ENCODE measurements at regions not wholly inside any gene's neighbourhood (a gene's known extent, or its start where the extent isn't known, plus 50 kb on each side); places are given as distances from the start of the nearest gene placed in this dataset.

DNA sequence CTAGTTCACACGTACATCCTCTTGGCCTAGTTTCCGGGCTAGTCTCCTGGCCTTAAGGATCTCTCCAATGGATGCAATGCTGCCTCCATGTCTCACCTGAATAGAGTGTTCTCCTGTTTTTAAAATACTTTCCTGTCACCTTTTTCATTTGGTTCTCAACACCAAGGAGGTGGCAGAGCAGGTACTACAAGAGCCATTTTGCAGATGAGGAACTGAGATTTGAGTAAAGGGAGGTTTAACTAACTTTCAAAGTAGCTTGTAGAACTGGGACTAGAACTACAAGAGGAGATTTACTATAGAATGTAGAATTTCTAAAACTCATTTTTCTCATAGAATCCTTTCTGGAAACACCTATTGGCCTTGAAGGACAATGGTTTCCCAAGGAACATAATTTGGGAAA is 97.6 kb upstream of the AP1S2 start:
- H3K36me3 Mint-ChIP-seq: no peaks in the 10 kb centered on the region
- no peaks in the 10 kb centered on the region for H3K9me3 Mint-ChIP-seq
- H3K4me1 Mint-ChIP-seq: no peaks in the 10 kb centered on the region
- DNase-seq (ENCODE audit: low spot score in 2 of 2) (no peak), ATAC-seq (no peak)
- no peak overlapping the region for H3K4me3 Mint-ChIP-seq
- no peak overlapping the region for H3K27ac Mint-ChIP-seq

DNA sequence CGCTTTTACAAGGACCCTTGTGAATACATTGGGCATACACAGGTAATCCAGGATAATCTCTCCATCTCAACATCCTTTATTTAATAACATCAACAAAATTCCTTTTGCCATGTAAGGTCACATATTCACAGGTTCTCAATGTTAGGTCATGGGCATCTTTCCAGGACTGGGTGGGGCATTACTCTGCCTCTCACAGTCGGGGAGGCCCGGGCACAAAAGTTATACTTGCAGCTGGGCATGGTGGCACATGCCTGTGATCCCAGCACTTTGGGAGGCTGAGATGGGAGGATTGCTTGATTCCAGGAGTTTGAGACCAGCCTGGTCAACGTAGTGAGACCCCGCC is 93.7 kb upstream of the AP1S2 start:
- H3K4me3 Mint-ChIP-seq: no peak overlapping the region
- no peak overlapping the region for H3K27ac Mint-ChIP-seq
- ATAC-seq: no peak
- no peaks in the 10 kb centered on the region for H3K9me3 Mint-ChIP-seq
- H3K4me1 Mint-ChIP-seq: no peaks in the 10 kb centered on the region
- no peak for DNase-seq (ENCODE audit: low spot score in 2 of 2)
- no peaks in the 10 kb centered on the region for H3K36me3 Mint-ChIP-seq

DNA sequence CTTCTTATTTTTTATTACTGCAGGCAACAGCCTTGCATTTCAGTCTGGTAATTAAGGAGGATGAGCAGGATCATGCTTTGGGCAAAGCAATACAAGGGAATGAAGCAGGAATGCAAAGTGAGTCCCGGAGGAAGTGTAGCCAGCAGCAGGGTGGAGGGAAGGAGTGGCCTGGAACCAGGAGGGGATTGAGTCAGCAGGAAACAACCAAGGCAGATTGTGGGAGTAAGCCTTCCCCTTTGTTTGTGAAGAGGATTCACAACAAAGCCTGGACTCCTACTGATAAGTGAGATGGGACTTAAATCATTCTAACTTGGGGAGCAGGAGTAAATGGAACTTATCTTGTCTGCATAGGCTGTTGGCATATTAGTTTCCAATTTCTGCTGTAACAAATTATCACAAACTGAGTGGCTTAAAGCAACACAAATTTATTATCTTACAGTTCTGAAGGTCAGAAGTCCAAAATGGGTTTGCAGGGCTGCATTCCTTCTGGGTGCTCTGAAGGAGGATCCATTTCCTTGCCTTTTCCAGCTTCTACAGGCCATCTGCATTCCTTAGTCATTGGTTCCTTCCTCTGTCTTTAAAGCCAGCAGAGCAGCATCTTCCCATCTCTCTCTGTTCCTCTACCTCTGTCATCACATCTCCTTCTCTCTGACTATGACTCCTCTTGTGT is 93.2 kb upstream of the AP1S2 start:
- ATAC-seq (no peak), DNase-seq (ENCODE audit: low spot score in 2 of 2) (no peak)
- no peaks in the 10 kb centered on the region for H3K4me1 Mint-ChIP-seq
- no peaks in the 10 kb centered on the region for H3K9me3 Mint-ChIP-seq
- H3K27ac Mint-ChIP-seq: no peak overlapping the region
- no peaks in the 10 kb centered on the region for H3K36me3 Mint-ChIP-seq
- no peak overlapping the region for H3K4me3 Mint-ChIP-seq

DNA sequence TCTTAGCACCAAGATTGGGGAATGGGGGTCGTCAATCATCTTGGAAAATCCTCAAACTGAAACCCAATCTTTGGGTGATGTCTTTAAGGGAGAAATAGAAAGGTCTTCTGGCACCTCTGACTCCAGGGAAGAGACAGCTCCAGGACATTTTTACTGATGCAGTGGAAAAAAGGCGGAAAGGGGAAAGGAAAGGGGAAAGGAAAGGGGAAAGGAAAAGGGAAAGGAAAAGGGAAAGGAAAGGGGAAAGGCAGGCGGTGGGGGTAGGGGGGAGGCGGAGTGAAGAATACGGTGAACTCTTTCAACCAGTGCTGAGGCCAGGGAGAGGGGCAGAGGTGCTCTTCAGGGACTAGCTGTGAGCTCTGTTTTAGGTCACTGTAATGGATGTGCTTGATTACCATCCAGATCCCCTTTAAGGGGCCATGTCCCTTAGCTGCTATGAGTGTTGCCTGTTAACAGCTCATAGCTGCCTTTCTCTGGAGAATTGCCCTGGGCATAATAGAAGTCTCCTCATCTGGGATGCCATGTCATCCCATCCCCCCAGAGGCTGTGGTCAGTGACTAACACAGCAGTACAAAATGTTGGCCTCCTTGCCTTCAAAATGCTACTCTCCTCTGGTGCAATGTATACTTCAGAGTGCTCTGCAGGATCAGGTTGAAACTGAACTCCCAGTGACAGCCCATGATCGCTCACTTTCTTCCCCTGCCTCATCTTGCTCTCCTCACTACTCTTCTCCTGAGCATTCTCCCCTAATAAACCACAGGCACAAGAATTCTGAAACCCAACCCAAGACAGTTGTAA is 92.4 kb upstream of the AP1S2 start:
- DNase-seq (ENCODE audit: low spot score in 2 of 2): no peak

DNA sequence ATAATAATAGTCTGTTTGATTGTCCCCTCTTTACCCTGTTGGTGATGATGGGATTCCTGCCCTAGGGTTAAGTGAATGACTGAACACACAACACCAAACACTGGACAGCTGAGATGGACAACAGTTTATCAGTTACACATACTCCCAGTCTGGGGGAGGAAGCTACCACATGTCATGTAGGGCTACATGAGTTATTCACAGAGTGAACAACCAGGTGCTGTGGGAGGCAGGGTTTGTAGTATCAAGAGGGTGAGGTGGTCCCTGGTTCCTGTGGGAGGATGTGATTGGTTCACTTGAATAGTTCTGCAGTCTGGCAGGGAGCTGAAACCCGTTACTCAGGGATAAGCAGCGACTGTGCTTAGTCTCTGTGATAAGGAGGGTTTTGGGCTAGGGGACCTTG is 88.8 kb upstream of the AP1S2 start:
- Mint-ChIP-seq H3K9me3 (no peaks in the 10 kb centered on the region), H3K36me3 (no peaks in the 10 kb centered on the region), H3K4me3 (no peak overlapping the region), H3K4me1 (no peaks in the 10 kb centered on the region), H3K27ac (no peak overlapping the region)
- DNase-seq (ENCODE audit: low spot score in 2 of 2) (no peak), ATAC-seq (no peak)

More for the DNA sequence above, 92.4 kb upstream of the AP1S2 start:
- H3K4me1 Mint-ChIP-seq: no peaks in the 10 kb centered on the region
- H3K36me3 Mint-ChIP-seq: no peaks in the 10 kb centered on the region
- H3K9me3 Mint-ChIP-seq: no peaks in the 10 kb centered on the region
- no peak overlapping the region for H3K4me3 Mint-ChIP-seq
- no peak overlapping the region for H3K27ac Mint-ChIP-seq
- peak; percentile 42 for ATAC-seq

DNA sequence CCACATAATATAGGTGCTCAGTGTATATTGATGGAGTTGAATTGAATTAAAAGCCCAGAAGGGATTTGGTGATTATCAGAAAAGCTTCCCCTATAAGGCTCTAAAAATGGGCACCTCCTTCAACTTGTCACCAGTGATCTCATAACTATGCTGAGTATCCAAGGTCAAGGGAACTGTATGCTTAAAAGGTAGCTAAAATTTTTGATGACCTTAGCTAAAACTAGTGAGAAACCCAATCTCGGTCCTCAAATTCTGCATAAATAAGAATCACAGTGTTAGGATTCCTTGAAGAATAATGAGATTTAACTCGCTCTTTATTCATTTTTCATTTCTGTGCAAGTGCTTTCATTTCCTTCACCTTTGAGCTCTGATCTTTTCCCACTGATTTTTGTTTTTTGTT is 87.7 kb upstream of the AP1S2 start:
- H3K9me3 Mint-ChIP-seq: no peaks in the 10 kb centered on the region
- no peaks in the 10 kb centered on the region for H3K4me1 Mint-ChIP-seq
- DNase-seq (ENCODE audit: low spot score in 2 of 2): no peak
- H3K36me3 Mint-ChIP-seq: no peaks in the 10 kb centered on the region
- H3K27ac Mint-ChIP-seq: no peak overlapping the region
- ATAC-seq: no peak
- H3K4me3 Mint-ChIP-seq: no peak overlapping the region

DNA sequence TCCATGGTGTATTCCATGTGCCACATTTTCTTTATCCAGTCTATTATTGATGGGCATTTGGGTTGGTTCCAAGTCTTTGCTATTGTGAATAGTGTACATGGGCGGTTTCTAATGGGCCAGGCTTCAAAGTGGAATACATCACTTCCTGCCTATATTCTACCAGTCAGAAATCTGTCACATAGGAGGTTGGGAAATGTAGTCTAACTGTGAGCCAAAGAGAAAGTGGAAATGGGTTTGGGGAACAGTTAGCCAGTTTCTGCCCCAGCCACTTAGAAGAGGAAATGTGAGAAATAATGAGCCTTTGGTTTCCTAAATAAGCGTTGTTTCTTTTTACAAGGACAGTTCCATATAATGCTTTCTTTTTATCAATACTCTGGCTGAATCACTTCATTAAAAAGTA is 85.1 kb upstream of the AP1S2 start:
- Mint-ChIP-seq H3K9me3 (no peaks in the 10 kb centered on the region), H3K27ac (no peak overlapping the region), H3K4me1 (no peaks in the 10 kb centered on the region), H3K36me3 (no peaks in the 10 kb centered on the region), H3K4me3 (no peak overlapping the region)
- no peak for ATAC-seq
- no peak for DNase-seq (ENCODE audit: low spot score in 2 of 2)

DNA sequence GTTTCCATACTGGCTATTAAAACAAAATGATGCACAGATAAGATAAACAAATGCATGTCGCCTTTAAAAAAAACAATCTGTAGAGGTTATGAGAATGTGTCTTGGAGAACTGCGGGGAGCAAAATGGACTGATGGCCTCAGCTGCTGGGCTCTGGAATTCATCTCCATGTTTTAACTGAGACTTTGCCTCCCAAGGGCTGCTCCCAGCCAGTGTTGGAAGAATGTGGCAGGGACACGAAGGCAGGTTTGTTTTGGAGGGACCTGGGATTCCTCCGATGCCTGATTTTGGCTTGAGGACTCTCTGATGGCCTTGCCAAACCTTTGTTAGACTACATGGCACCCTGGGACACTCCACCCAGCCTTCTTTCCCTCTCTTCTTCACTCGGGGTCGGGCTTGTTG is 83.5 kb upstream of the AP1S2 start:
- Mint-ChIP-seq H3K27ac (no peak overlapping the region), H3K4me1 (no peaks in the 10 kb centered on the region), H3K9me3 (no peaks in the 10 kb centered on the region), H3K4me3 (no peak overlapping the region), H3K36me3 (no peaks in the 10 kb centered on the region)
- ATAC-seq (no peak), DNase-seq (ENCODE audit: low spot score in 2 of 2) (no peak)

DNA sequence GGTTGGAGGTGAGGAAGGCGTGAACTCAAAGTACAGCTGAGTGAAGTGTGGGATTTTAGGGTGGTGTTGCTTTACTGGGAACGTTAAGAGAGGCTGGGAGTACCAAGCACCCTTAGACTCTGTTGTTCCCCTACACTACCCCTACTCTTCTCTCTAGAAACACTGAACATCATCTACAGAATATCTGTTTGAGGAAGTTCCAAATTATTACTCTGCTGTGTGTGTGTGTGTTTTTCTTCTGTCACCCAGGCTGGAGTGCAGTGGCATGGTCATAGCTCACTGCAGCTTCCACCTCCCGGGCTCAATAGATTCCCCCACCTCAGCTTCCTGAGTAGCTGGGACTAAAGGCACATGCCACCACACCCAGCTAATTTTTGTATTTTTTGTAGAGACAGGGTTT is 76.7 kb upstream of the AP1S2 start:
- no peak overlapping the region for H3K4me3 Mint-ChIP-seq
- H3K9me3 Mint-ChIP-seq: no peaks in the 10 kb centered on the region
- DNase-seq (ENCODE audit: low spot score in 2 of 2) (no peak), ATAC-seq (no peak)
- no peak overlapping the region for H3K27ac Mint-ChIP-seq
- no peaks in the 10 kb centered on the region for H3K36me3 Mint-ChIP-seq
- H3K4me1 Mint-ChIP-seq: no peaks in the 10 kb centered on the region

DNA sequence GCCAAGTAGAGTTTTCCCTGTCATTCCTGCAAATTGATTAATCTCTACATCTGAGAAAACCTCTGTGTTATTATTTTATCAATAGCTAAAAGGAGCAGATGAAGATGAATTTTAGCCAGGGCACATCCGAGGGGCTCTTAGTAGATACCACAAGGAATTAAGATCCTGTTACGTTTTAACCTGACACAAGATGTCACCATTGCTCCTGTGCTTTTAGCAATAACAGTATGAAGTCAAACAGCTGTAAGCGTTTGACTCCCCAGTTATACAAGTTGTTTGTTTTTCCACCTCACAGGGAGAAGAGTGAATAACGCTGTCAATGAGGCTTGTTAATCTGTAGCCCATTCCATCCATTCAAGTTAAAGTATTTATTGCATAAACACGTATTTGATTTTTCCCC is 76.0 kb upstream of the AP1S2 start:
- no peak for ATAC-seq
- H3K36me3 Mint-ChIP-seq: no peaks in the 10 kb centered on the region
- no peak for DNase-seq (ENCODE audit: low spot score in 2 of 2)
- H3K4me3 Mint-ChIP-seq: no peak overlapping the region
- no peaks in the 10 kb centered on the region for H3K9me3 Mint-ChIP-seq
- H3K27ac Mint-ChIP-seq: no peak overlapping the region
- no peaks in the 10 kb centered on the region for H3K4me1 Mint-ChIP-seq

DNA sequence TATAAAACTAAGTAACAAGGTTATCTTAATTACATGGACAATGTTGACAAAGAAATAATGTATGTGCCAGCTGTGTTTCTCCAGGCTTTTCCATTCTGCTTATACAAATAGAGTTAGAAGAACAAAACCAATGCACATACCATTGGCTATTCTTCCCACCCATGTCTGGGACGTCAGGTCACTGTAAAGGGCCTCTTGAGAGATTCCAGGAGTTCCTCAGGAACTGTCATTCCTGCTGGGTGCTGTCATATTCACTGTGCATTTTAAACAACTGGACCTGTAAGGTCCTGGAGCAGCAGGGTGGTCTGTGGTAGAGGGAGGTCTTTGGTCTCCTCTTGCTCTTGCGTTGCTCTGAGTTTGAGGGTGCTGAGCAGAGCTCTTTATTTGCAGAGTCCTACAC is 74.6 kb upstream of the AP1S2 start:
- no peak for DNase-seq (ENCODE audit: low spot score in 2 of 2)
- H3K36me3 Mint-ChIP-seq: no peaks in the 10 kb centered on the region
- H3K9me3 Mint-ChIP-seq: no peaks in the 10 kb centered on the region
- no peaks in the 10 kb centered on the region for H3K4me1 Mint-ChIP-seq
- ATAC-seq: no peak
- H3K27ac Mint-ChIP-seq: no peak overlapping the region
- no peak overlapping the region for H3K4me3 Mint-ChIP-seq

DNA sequence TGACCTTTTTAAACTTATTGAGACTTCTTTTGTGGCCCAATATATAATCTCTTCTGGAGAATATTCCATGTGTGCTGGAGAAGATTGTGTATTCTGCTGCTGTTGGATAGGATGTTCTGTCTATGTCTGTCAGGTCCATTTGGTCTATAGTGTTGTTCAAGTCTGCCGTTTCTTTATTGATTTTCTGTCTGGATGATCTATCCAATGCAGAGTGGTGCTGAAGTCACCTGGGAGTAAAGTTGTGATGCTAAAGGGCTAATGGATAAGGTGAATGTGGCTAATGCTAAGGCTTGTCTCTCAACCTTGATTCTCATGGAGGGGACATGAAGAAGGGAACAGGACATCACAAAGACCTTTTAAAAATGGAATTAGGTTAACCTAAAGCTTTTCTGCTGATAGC is 72.0 kb upstream of the AP1S2 start:
- DNase-seq (ENCODE audit: low spot score in 2 of 2): no peak
- no peaks in the 10 kb centered on the region for H3K9me3 Mint-ChIP-seq
- H3K36me3 Mint-ChIP-seq: no peaks in the 10 kb centered on the region
- no peak overlapping the region for H3K27ac Mint-ChIP-seq
- no peak overlapping the region for H3K4me3 Mint-ChIP-seq
- H3K4me1 Mint-ChIP-seq: no peaks in the 10 kb centered on the region
- no peak for ATAC-seq

DNA sequence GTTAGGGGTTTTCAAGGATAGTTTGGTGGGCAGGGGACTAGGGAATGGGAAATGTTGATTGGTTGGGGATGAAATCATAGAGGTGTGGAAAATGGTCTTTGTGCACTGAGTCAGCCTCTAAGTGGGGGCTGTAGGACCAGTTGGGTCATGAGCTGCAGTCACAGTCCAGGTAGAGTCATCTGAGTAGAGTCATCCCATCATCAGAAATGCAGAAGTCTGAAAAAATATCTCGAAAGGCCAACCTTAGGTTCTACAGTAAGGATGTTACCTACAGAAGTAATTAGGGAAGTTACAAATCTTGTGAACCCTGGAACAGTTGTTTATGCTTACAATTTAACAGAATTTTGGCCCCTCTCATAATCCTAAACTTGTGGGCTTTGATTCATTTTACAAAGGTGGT is 63.4 kb upstream of the AP1S2 start:
- no peaks in the 10 kb centered on the region for H3K9me3 Mint-ChIP-seq
- H3K4me3 Mint-ChIP-seq: no peak overlapping the region
- ATAC-seq (no peak), DNase-seq (ENCODE audit: low spot score in 2 of 2) (no peak)
- no peaks in the 10 kb centered on the region for H3K4me1 Mint-ChIP-seq
- H3K36me3 Mint-ChIP-seq: no peaks in the 10 kb centered on the region
- H3K27ac Mint-ChIP-seq: no peak overlapping the region

DNA sequence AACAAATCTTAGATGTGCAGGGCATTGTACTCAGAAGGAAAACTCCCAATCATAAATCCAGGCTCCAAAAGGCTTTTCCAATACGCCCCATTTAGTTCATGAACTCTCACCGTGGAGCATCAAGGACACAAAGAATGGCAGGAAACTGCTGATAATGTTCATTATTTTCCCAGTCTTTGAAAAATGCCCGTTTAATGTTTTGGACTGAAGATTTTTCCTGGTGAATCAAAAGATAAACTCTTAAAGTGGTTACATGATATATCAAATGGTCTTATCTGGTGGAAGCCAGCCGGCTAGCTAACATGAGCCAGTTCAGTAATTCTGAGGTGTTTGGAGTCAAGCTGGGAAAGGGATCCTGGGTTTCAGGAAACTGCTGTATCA is 62.1 kb upstream of the AP1S2 start:
- Mint-ChIP-seq H3K4me1 (no peaks in the 10 kb centered on the region), H3K9me3 (no peaks in the 10 kb centered on the region), H3K36me3 (no peaks in the 10 kb centered on the region), H3K27ac (no peak overlapping the region), H3K4me3 (no peak overlapping the region)
- no peak for DNase-seq (ENCODE audit: low spot score in 2 of 2)
- no peak for ATAC-seq

DNA sequence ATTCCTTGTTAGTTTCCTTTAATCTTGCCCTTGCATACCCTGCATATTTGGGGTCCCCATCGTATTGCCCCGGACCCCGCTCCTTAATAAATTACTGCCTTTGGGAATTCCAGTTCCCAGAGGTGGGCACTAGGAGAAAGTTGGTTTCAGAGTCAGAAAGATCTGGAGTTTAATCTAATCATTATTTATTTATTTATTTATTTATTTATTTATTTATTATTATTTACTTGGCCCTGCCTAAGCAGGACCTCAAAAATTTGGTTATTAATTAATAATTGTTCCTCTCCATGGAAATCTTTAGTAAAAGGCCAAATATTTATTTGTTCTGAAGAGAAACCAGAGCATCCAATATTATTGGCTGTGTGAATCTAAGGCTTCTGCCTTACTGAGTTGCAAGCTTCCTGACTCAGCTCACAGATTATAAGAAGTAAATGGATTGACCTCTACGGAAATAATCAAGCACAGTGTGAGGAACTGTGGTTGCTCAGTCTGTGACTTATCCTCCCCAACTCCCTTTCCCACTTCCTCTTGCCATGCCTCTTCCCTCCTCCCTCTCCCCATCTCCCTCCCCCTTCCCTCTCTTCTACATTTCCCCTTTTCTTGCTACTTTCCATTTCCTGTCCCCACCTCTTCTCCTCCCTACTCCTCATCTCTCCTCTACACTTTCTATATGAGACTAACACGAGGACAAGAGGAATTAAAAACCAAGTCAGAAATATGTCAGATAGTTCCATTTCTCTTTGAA is 61.5 kb upstream of the AP1S2 start:
- Mint-ChIP-seq H3K27ac (no peak overlapping the region), H3K9me3 (no peaks in the 10 kb centered on the region), H3K4me3 (no peak overlapping the region), H3K36me3 (no peaks in the 10 kb centered on the region), H3K4me1 (no peaks in the 10 kb centered on the region)
- DNase-seq (ENCODE audit: low spot score in 2 of 2): no peak
- ATAC-seq: no peak

DNA sequence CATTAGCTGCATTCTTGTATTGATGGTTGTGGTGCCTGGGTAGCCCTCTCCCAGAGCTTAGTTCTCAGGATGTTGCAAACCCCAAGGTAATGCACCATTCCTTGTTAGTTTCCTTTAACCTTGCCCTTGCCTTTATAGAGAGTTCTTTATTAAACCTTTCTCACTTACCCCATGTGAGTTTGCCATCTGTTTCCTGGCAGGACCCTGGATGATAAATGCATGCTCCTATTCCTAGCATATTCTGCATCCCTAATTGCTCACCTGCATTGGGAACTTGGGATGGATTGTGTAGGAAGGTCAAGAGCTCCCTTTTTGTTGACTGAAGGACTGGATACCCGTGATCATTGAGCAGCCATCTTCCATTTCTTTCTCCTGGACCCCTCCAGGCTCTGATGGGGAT is 59.9 kb upstream of the AP1S2 start:
- Mint-ChIP-seq H3K4me1 (no peaks in the 10 kb centered on the region), H3K27ac (no peak overlapping the region), H3K36me3 (no peaks in the 10 kb centered on the region), H3K4me3 (no peak overlapping the region), H3K9me3 (no peaks in the 10 kb centered on the region)
- ATAC-seq: no peak
- no peak for DNase-seq (ENCODE audit: low spot score in 2 of 2)

Data from stimulated activated effector memory CD8-positive, alpha-beta T cell treated with anti-CD3 and anti-CD28 coated beads, Interleukin-12 subunit alpha, Interleukin-12 subunit beta, amount 100 ng/mL, for 72 hours (primary cell).